HUDEP-2 (cell line): ENCODE measurements at regions not wholly inside any gene's neighbourhood (a gene's known extent, or its start where the extent isn't known, plus 50 kb on each side); places are given as distances from the start of the nearest gene placed in this dataset.

Experiments
- DNase-seq, 76 experiments: peaks; one replicate each; lab custom pipeline; 2025; ENCODE audit not compliant: unreplicated experiment in 76 of 76; lab: John Stamatoyannopoulos, UW

- no peak for DNase-seq
These were observed 342.8 kb downstream of the PPARGC1A start for GRCh38 chr4:23547096-23547495.

GRCh38 chr4:23539969-23540569 is 349.8 kb downstream of the PPARGC1A start:
- no peak for DNase-seq

GRCh38 chr4:23533859-23534258 is 356.0 kb downstream of the PPARGC1A start:
- DNase-seq = no peak

GRCh38 chr4:23516716-23517115 is 373.1 kb downstream of the PPARGC1A start:
- DNase-seq = no peak

GRCh38 chr4:23504083-23504482 is 385.8 kb downstream of the PPARGC1A start:
- no peak for DNase-seq

- no peak for DNase-seq
These were observed 388.9 kb downstream of the PPARGC1A start for GRCh38 chr4:23500894-23501449.

- no peak for DNase-seq
These were observed 404.0 kb downstream of the PPARGC1A start for GRCh38 chr4:23485801-23486200.

GRCh38 chr4:23484689-23485088 is 405.2 kb downstream of the PPARGC1A start:
- DNase-seq = no peak

GRCh38 chr4:23483320-23483960 is 406.4 kb downstream of the PPARGC1A start:
- no peak for DNase-seq

GRCh38 chr4:23481566-23481965 is 408.3 kb downstream of the PPARGC1A start:
- DNase-seq = no peak

GRCh38 chr4:23477905-23478304 is 411.9 kb downstream of the PPARGC1A start:
- DNase-seq = no peak

- DNase-seq = no peak
These were observed 413.2 kb downstream of the PPARGC1A start for GRCh38 chr4:23476515-23477090.

GRCh38 chr4:23463071-23463470 is 426.8 kb downstream of the PPARGC1A start:
- no peak for DNase-seq

- DNase-seq = no peak
These were observed 431.8 kb downstream of the PPARGC1A start for GRCh38 chr4:23458054-23458453.

GRCh38 chr4:23456864-23457263 is 433.0 kb downstream of the PPARGC1A start:
- no peak for DNase-seq

- DNase-seq = no peak
These were observed 434.2 kb downstream of the PPARGC1A start for GRCh38 chr4:23455456-23456158.

- DNase-seq = no peak
These were observed 448.2 kb downstream of the PPARGC1A start for GRCh38 chr4:23441530-23442069.

- DNase-seq = no peak
These were observed 451.1 kb downstream of the PPARGC1A start for GRCh38 chr4:23438764-23439163.

- no peak for DNase-seq
These were observed 460.4 kb downstream of the PPARGC1A start for GRCh38 chr4:23429497-23429896.

GRCh38 chr4:23425570-23425969 is 464.3 kb downstream of the PPARGC1A start:
- no peak for DNase-seq

- DNase-seq = no peak
These were observed 466.3 kb downstream of the PPARGC1A start for GRCh38 chr4:23423540-23423939.
